Spleen (tissue), 7 donors: ENCODE measurements at regions not wholly inside any gene's neighbourhood (a gene's known extent, or its start where the extent isn't known, plus 50 kb on each side); places are given as distances from the start of the nearest gene placed in this dataset.

ENCODE experiments used
- CTCF ChIP-seq, 11 experiments: fragments of 200-600 bp in 7 of 11; fragments of 450-650 bp in 4 of 11; sonication (generic) in 4 of 11; IDR thresholded peaks in 8 of 11; conservative IDR thresholded peaks in 3 of 11; 1 replicate in 7 of 11; 2 replicates in 4 of 11; pipeline versions ENCODE4 v1.4.0 to v1.8.0; 2016 to 2021; ENCODE audit warnings: antibody characterized with exemption in 11 of 11, inconsistent platforms in 4 of 11, mild to moderate bottlenecking in 1 of 11
- POLR2AphosphoS5 ChIP-seq, 3 donors: sonication (generic); formaldehyde crosslinking; IDR thresholded peaks; one replicate each; pipeline ENCODE4 v1.5.1; 2017; ENCODE audit warnings: antibody characterized with exemption in 3 of 3
- donor health status: DM: no; HTN: no; CAD: no; lungs with moderate emphysema.
- donor health status: DM: no; HTN: no; CAD: no.
- donor health status: DM: no; HTN: no; CAD: no.

- TF ChIP-seq CTCF (IDR thresholded peaks at IDR 0.05 in 8 of 11, conservative IDR thresholded peaks at IDR 0.05 in 3 of 11) (no peak), POLR2AphosphoS5 (IDR thresholded peaks at IDR 0.05) (no peak)
Measured at GRCh38 chr12:60021235-60021634, 425.4 kb downstream of the SLC16A7 start.
